Natural killer cell (primary cell): ENCODE measurements at regions not wholly inside any gene's neighbourhood (a gene's known extent, or its start where the extent isn't known, plus 50 kb on each side); places are given as distances from the start of the nearest gene placed in this dataset.

Experiments used
- ATAC-seq, 3 donors: fragments of 150-1000 bp in 2 of 3; fragments of 200-7000 bp in 1 of 3; cut with Tn5 transposase; 1 replicate in 1 of 3; 2 replicates in 2 of 3; pipeline ENCODE4 v1.10.0; 2021; ENCODE audit warnings: mild to moderate bottlenecking in 2 of 3, moderate library complexity in 2 of 3
- DNase-seq, 2 donors: peaks; one replicate each; pipeline versions ENCODE4 v3.0.0 to v3.0.0-alpha.2; 2013 to 2021; ENCODE audit warnings: mixed read lengths in 1 of 2
- H3K27ac ChIP-seq: one replicate; pipeline ENCODE4 v1.5.1; 2013; ENCODE audit warnings: mild to moderate bottlenecking, low read length
- H3K27me3 ChIP-seq: one replicate; pipeline ENCODE4 v1.6.1; 2013; ENCODE audit warnings: low read length; ENCODE audit not compliant: control insufficient read depth, insufficient read depth
- H3K36me3 ChIP-seq: one replicate; pipeline ENCODE4 v1.6.1; 2013; ENCODE audit warnings: low read length; ENCODE audit not compliant: control insufficient read depth, insufficient read depth
- H3K4me1 ChIP-seq: one replicate; pipeline ENCODE4 v1.6.1; 2013; ENCODE audit warnings: low read length; ENCODE audit not compliant: control insufficient read depth, insufficient read depth
- H3K4me3 ChIP-seq: one replicate; pipeline ENCODE4 v1.5.1; 2013; ENCODE audit warnings: low read length
- H3K9me3 ChIP-seq: one replicate; pipeline ENCODE4 v1.6.1; 2013; ENCODE audit warnings: low read length; ENCODE audit not compliant: control insufficient read depth, insufficient read depth
- H3K27ac Mint-ChIP-seq, 2 donors: one replicate each; pipeline ENCODE4 v1.8.0; 2022; ENCODE audit warnings: mild to moderate bottlenecking in 2 of 2, mixed read lengths in 2 of 2, moderate library complexity in 1 of 2
- H3K27me3 Mint-ChIP-seq, 2 donors: one replicate each; pipeline ENCODE4 v1.8.0; 2022; ENCODE audit warnings: low read depth in 2 of 2, mixed read lengths in 2 of 2
- H3K36me3 Mint-ChIP-seq: one replicate; pipeline ENCODE4 v1.8.0; 2022; ENCODE audit warnings: mixed read lengths
- H3K4me1 Mint-ChIP-seq, 2 donors: one replicate each; pipeline ENCODE4 v1.8.0; 2022; ENCODE audit warnings: mixed read lengths in 2 of 2
- H3K4me3 Mint-ChIP-seq: one replicate; pipeline ENCODE4 v1.8.0; 2022; ENCODE audit warnings: mild to moderate bottlenecking, moderate library complexity, mixed read lengths
- H3K9me3 Mint-ChIP-seq, 2 donors: one replicate each; pipeline ENCODE4 v1.8.0; 2022; ENCODE audit warnings: mixed read lengths in 2 of 2
- CTCF ChIP-seq: fragments of 200-600 bp; IDR thresholded peaks from one replicate; pipeline ENCODE4 v1.8.0; 2022; ENCODE audit warnings: antibody characterized with exemption
- WGBS: methylation state at CpG from one replicate; pipeline ENCODE4 v1.1.7; 2013; ENCODE audit warnings: missing lambda C conversion rate; ENCODE audit not compliant: insufficient coverage; 5-methylcytosine and 5-hydroxymethylcytosine counted together
- intact Hi-C: fragments of 100-400 bp; cut with micrococcal nuclease; formaldehyde crosslinking; loops from one replicate; pipeline ENCODE4 v1.14.2; 2022

- WGBS, result 91% methylated on average over 4 of the region's 4 CpGs
- no peak for TF ChIP-seq CTCF
- intact Hi-C loops, result no loop called here
- no peak overlapping the region for H3K4me3 Mint-ChIP-seq
- Histone ChIP-seq H3K36me3 (peaks cover 59% of the 10 kb centered on the region), H3K4me3 (no peak overlapping the region), H3K4me1 (no peaks in the 10 kb centered on the region), H3K27ac (no peak overlapping the region), H3K9me3 (no peaks in the 10 kb centered on the region), H3K27me3 (no peaks in the 10 kb centered on the region)
- H3K27ac Mint-ChIP-seq, result no peak overlapping the region
- DNase-seq (no peak), ATAC-seq (no peak)
- no peaks in the 10 kb centered on the region for H3K27me3 Mint-ChIP-seq
- H3K9me3 Mint-ChIP-seq, result no peaks in the 10 kb centered on the region
- peaks cover 15 to 24% of the 10 kb centered on the region in 2 donors for H3K4me1 Mint-ChIP-seq
- peaks cover 34% of the 10 kb centered on the region for H3K36me3 Mint-ChIP-seq
Observed at GRCh38 chr13:73691891-73692290, 442.3 kb downstream of the KLF12 start.

GRCh38 chr13:73687929-73688328 is 446.3 kb downstream of the KLF12 start:
- H3K9me3 ChIP-seq, result no peaks in the 10 kb centered on the region
- intact Hi-C loops, result no loop called here
- H3K4me3 Mint-ChIP-seq, result no peak overlapping the region
- no peaks in the 10 kb centered on the region for H3K27me3 Mint-ChIP-seq
- H3K4me1 Mint-ChIP-seq, result peaks cover 19 to 37% of the 10 kb centered on the region in 2 donors
- H3K36me3 ChIP-seq, result peaks cover 29% of the 10 kb centered on the region
- H3K27me3 ChIP-seq, result no peaks in the 10 kb centered on the region
- ATAC-seq (no peak), DNase-seq (no peak)
- peaks cover 24% of the 10 kb centered on the region for H3K36me3 Mint-ChIP-seq
- H3K9me3 Mint-ChIP-seq, result no peaks in the 10 kb centered on the region
- H3K4me3 ChIP-seq, result no peak overlapping the region
- no peak for TF ChIP-seq CTCF
- H3K27ac ChIP-seq, result no peak overlapping the region
- H3K4me1 ChIP-seq, result no peaks in the 10 kb centered on the region
- H3K27ac Mint-ChIP-seq, result no peak overlapping the region

- H3K27me3 Mint-ChIP-seq, result no peaks in the 10 kb centered on the region
- no peak overlapping the region for H3K4me3 Mint-ChIP-seq
- no peaks in the 10 kb centered on the region for H3K4me1 ChIP-seq
- peaks cover 18% of the 10 kb centered on the region for H3K36me3 Mint-ChIP-seq
- H3K4me1 Mint-ChIP-seq, result peaks cover 16 to 36% of the 10 kb centered on the region in 2 donors
- H3K27ac ChIP-seq, result no peak overlapping the region
- DNase-seq (no peak), ATAC-seq (peak in 1 of 3 donors; percentile 64)
- no peaks in the 10 kb centered on the region for H3K27me3 ChIP-seq
- peaks cover 23% of the 10 kb centered on the region for H3K36me3 ChIP-seq
- no peak for TF ChIP-seq CTCF
- WGBS, result 92% methylated on average over 4 of the region's 4 CpGs
- no peaks in the 10 kb centered on the region for H3K9me3 Mint-ChIP-seq
- H3K4me3 ChIP-seq, result no peak overlapping the region
- H3K27ac Mint-ChIP-seq, result no peak overlapping the region
- intact Hi-C loops, result no loop called here
- no peaks in the 10 kb centered on the region for H3K9me3 ChIP-seq
Observed at GRCh38 chr13:73687087-73687486, 447.1 kb downstream of the KLF12 start.

- H3K9me3 ChIP-seq, result no peaks in the 10 kb centered on the region
- Mint-ChIP-seq H3K27me3 (no peaks in the 10 kb centered on the region), H3K4me3 (no peak overlapping the region), H3K27ac (peak overlapping the region; percentile 37 to 46), H3K9me3 (no peaks in the 10 kb centered on the region), H3K36me3 (peaks cover 14% of the 10 kb centered on the region), H3K4me1 (peaks cover 12 to 36% of the 10 kb centered on the region in 2 donors)
- no peak for TF ChIP-seq CTCF
- intact Hi-C loops, result no loop called here
- H3K27ac ChIP-seq, result no peak overlapping the region
- H3K36me3 ChIP-seq, result peaks cover 8% of the 10 kb centered on the region
- DNase-seq (no peak), ATAC-seq (no peak)
- no peaks in the 10 kb centered on the region for H3K4me1 ChIP-seq
- no peaks in the 10 kb centered on the region for H3K27me3 ChIP-seq
- H3K4me3 ChIP-seq, result no peak overlapping the region
- WGBS, result 93% methylated on average over 9 of the region's 11 CpGs
Observed at GRCh38 chr13:73684750-73685149, 449.5 kb downstream of the KLF12 start.
